ENCODE measurements at regions not wholly inside any gene's neighbourhood (a gene's known extent, or its start where the extent isn't known, plus 50 kb on each side); places are given as distances from the start of the nearest gene placed in this dataset.

DNA sequence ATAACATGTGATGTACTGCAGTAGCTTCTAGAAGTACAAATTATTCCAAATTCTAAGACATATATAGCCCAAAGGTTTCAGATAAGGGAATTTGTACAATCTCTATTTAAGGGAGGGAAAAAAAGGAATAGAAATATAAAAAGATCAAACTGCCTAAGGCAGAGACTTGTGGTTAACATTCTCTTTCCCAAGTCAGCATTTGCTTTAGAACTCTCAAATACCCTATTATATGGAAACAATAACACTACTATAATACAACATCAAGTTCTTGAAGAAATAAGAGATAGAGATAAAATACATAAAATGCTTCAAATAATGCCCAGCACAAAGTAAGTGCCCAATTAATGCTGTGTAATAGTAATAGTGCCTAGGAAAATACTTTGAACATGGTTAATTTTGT is 123.1 kb downstream of the CRPPA start:
- TF ChIP-seq, protein P1, sequence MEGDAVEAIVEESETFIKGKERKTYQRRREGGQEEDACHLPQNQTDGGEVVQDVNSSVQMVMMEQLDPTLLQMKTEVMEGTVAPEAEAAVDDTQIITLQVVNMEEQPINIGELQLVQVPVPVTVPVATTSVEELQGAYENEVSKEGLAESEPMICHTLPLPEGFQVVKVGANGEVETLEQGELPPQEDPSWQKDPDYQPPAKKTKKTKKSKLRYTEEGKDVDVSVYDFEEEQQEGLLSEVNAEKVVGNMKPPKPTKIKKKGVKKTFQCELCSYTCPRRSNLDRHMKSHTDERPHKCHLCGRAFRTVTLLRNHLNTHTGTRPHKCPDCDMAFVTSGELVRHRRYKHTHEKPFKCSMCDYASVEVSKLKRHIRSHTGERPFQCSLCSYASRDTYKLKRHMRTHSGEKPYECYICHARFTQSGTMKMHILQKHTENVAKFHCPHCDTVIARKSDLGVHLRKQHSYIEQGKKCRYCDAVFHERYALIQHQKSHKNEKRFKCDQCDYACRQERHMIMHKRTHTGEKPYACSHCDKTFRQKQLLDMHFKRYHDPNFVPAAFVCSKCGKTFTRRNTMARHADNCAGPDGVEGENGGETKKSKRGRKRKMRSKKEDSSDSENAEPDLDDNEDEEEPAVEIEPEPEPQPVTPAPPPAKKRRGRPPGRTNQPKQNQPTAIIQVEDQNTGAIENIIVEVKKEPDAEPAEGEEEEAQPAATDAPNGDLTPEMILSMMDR (IDR thresholded peaks at IDR 0.05; ENCODE audit: low read depth, low read length, poor library complexity, severe bottlenecking): no peak
- no peak for TF ChIP-seq EZH2phosphoT487 (IDR thresholded peaks at IDR 0.05; ENCODE audit: borderline replicate concordance, low read length)

Measured in DOHH2 (cell line).